DND-41 (cell line): ENCODE measurements at regions not wholly inside any gene's neighbourhood (a gene's known extent, or its start where the extent isn't known, plus 50 kb on each side); places are given as distances from the start of the nearest gene placed in this dataset.

Source experiments
- ATAC-seq: fragments of 200-7000 bp; cut with Tn5 transposase; 3 replicates; pipeline ENCODE4 v1.9.1; 2021; ENCODE audit warnings: low read depth; ENCODE audit not compliant: insufficient read depth
- DNase-seq: peaks from one replicate; pipeline ENCODE4 v3.0.0-alpha.2; 2020
- H2AFZ ChIP-seq: 2 replicates; pipeline ENCODE4 v1.6.0; 2012; ENCODE audit warnings: low read depth, low read length
- H3K27ac ChIP-seq: 2 replicates; pipeline ENCODE4 v1.5.1; 2012; ENCODE audit warnings: low read length, inconsistent platforms
- H3K27me3 ChIP-seq: fragments of 200-600 bp; sonication (generic); 2 replicates; pipeline ENCODE4 v1.6.0; 2012; ENCODE audit warnings: low read length, mild to moderate bottlenecking, inconsistent platforms; ENCODE audit not compliant: insufficient read depth, poor library complexity
- H3K36me3 ChIP-seq: 2 replicates; pipeline ENCODE4 v1.5.1; 2012; ENCODE audit warnings: low read length, inconsistent platforms; ENCODE audit not compliant: insufficient read depth
- H3K4me1 ChIP-seq: 2 replicates; pipeline ENCODE4 v1.5.1; 2012; ENCODE audit warnings: mild to moderate bottlenecking, low read length; ENCODE audit not compliant: insufficient read depth
- H3K4me2 ChIP-seq: 2 replicates; pipeline ENCODE4 v1.6.0; 2012; ENCODE audit warnings: mild to moderate bottlenecking, moderate library complexity, low read length, inconsistent platforms; ENCODE audit not compliant: insufficient read depth
- H3K4me3 ChIP-seq, 2 experiments: fragments of 200-600 bp in 1 of 2; shearing (Covaris generic) in 1 of 2; 2 replicates each; pipeline ENCODE4 v1.5.1; 2012 to 2016; ENCODE audit warnings: inconsistent platforms in 2 of 2, low read length in 2 of 2, mild to moderate bottlenecking in 2 of 2, low read depth in 1 of 2, moderate library complexity in 1 of 2
- H3K79me2 ChIP-seq: 2 replicates; pipeline ENCODE4 v1.6.0; 2012; ENCODE audit warnings: low read length, inconsistent platforms; ENCODE audit not compliant: insufficient read depth
- H3K9ac ChIP-seq: 2 replicates; pipeline ENCODE4 v1.6.0; 2012; ENCODE audit warnings: low read depth, mild to moderate bottlenecking, inconsistent platforms, low read length, moderate library complexity
- H3K9me3 ChIP-seq: 2 replicates; pipeline ENCODE4 v1.5.1; 2012; ENCODE audit warnings: low read length, moderate library complexity, mild to moderate bottlenecking, inconsistent platforms; ENCODE audit not compliant: insufficient read depth, severe bottlenecking
- H4K20me1 ChIP-seq: 2 replicates; pipeline ENCODE4 v1.6.0; 2012; ENCODE audit warnings: low read length; ENCODE audit not compliant: insufficient read depth
- EZH2 ChIP-seq: IDR thresholded peaks from 3 replicates; pipeline ENCODE4 v1.6.1; 2012; ENCODE audit warnings: borderline replicate concordance, low read depth, mild to moderate bottlenecking, moderate library complexity, low read length, inconsistent platforms; ENCODE audit not compliant: severe bottlenecking
- TF ChIP-seq, protein P1 (sequence below): IDR thresholded peaks from 2 replicates; pipeline ENCODE4 v1.5.1; 2012; ENCODE audit warnings: borderline replicate concordance, low read length, moderate library complexity, mild to moderate bottlenecking; ENCODE audit not compliant: poor library complexity, severe bottlenecking; ENCODE audit errors: extremely low read depth

DNA sequence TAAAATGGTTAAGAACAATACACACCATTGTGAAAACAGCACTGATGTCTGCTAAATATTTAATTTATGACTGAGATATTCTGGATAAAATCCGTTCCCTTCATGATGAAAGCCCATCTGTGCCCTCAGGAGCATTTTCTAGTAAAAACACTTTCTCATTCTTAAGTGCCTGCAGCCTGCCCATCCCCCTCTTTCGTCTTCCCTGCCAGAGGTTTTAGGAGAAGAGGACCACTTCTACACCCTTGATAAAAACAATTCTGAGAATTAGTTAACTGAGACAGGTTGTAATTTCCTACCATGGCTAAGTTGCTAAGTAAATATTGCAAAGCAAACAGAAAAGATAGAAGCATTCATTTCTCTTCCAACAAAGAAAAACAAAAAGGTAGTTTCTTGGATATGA, 272.6 kb downstream of the ATPSCKMT start:
- no peak for ATAC-seq
- Histone ChIP-seq H2AFZ (no peak overlapping the region), H3K36me3 (no peaks in the 10 kb centered on the region), H3K4me2 (no peak overlapping the region), H3K4me1 (no peaks in the 10 kb centered on the region), H3K27me3 (peaks cover 8% of the 10 kb centered on the region), H3K9me3 (no peaks in the 10 kb centered on the region), H4K20me1 (no peaks in the 10 kb centered on the region), H3K27ac (no peak overlapping the region), H3K9ac (no peak overlapping the region), H3K4me3 (no peak overlapping the region), H3K79me2 (no peaks in the 10 kb centered on the region)
- TF ChIP-seq, protein P1, sequence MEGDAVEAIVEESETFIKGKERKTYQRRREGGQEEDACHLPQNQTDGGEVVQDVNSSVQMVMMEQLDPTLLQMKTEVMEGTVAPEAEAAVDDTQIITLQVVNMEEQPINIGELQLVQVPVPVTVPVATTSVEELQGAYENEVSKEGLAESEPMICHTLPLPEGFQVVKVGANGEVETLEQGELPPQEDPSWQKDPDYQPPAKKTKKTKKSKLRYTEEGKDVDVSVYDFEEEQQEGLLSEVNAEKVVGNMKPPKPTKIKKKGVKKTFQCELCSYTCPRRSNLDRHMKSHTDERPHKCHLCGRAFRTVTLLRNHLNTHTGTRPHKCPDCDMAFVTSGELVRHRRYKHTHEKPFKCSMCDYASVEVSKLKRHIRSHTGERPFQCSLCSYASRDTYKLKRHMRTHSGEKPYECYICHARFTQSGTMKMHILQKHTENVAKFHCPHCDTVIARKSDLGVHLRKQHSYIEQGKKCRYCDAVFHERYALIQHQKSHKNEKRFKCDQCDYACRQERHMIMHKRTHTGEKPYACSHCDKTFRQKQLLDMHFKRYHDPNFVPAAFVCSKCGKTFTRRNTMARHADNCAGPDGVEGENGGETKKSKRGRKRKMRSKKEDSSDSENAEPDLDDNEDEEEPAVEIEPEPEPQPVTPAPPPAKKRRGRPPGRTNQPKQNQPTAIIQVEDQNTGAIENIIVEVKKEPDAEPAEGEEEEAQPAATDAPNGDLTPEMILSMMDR: no peak
- TF ChIP-seq EZH2: no peak
- no peak for DNase-seq

DNA sequence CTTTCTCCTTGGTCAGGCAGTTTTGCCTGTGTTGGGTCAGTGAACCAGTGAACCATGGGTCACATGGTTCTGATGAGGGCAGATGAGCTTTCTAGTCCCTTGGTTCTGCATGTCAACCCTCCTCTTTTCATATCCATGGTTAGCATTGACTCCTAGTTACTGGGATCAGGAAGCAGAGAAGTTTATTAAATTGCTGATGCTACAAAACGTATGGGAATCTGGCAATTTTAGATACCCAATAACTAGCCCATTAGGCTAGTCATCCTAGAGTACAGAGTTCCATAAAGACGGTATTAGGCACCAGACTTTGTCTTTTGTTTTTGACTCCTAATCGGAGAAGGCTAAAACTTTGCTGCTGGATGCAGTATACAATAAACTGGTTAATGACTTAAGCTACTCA, 273.1 kb downstream of the ATPSCKMT start:
- no peak for TF ChIP-seq EZH2
- TF ChIP-seq, protein P1: no peak

DNA sequence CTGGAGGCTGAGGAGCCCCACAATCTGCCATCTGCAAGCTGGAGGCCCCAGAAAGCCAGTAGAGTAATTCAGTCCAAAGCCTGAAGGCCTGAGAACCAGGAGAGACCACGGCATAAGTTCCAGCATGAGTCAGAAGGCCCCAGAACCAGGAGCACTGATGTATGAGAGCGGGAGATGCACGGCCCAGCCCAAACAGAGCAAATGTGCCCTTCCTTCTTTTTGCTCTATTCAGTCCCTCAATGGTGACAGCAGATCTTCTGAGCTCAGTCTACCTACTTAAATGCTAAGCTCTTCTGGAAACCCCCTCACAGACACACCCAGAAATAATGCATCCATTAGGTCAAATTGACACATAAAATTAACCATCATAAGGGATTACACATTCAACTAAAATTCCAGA, 277.6 kb downstream of the ATPSCKMT start:
- Histone ChIP-seq H3K79me2 (no peaks in the 10 kb centered on the region), H3K27me3 (peaks cover 3% of the 10 kb centered on the region), H3K4me1 (no peaks in the 10 kb centered on the region), H3K27ac (no peak overlapping the region), H3K4me2 (no peak overlapping the region), H3K9ac (no peak overlapping the region), H2AFZ (no peak overlapping the region), H3K4me3 (no peak overlapping the region), H4K20me1 (no peaks in the 10 kb centered on the region), H3K9me3 (no peaks in the 10 kb centered on the region), H3K36me3 (no peaks in the 10 kb centered on the region)
- TF ChIP-seq, protein P1: no peak
- TF ChIP-seq EZH2: no peak
- ATAC-seq (no peak), DNase-seq (no peak)

More for the DNA sequence above, 273.1 kb downstream of the ATPSCKMT start:
- Histone ChIP-seq H3K9me3 (no peaks in the 10 kb centered on the region), H3K4me2 (no peak overlapping the region), H3K79me2 (no peaks in the 10 kb centered on the region), H3K4me3 (no peak overlapping the region), H3K9ac (no peak overlapping the region), H2AFZ (no peak overlapping the region), H3K27me3 (peaks cover 8% of the 10 kb centered on the region), H3K27ac (no peak overlapping the region), H4K20me1 (no peaks in the 10 kb centered on the region), H3K4me1 (no peaks in the 10 kb centered on the region), H3K36me3 (no peaks in the 10 kb centered on the region)
- no peak for ATAC-seq
- no peak for DNase-seq

DNA sequence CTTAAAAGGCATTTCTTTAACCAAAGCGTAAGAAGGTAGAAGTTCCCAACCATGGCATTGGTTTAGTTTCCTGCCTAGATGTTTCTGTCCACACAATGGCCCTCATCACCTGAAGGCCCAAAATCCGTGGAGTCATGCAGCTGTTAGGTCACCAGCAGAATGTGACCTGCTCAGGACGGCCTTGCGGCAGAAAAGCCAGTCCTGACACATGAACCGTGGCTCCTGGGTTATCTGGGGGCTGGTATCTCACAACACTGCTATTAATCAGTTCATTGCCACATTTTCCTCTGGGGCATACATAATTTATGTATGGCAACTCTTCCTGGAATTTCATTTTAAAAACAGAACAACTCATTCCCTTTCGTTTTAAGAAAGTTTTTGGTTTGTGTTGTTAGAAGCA, 278.4 kb downstream of the ATPSCKMT start:
- no peaks in the 10 kb centered on the region for H4K20me1 ChIP-seq
- no peaks in the 10 kb centered on the region for H3K79me2 ChIP-seq
- H3K36me3 ChIP-seq: no peaks in the 10 kb centered on the region
- no peak overlapping the region for H2AFZ ChIP-seq
- H3K9ac ChIP-seq: no peak overlapping the region
- H3K27ac ChIP-seq: no peak overlapping the region
- ATAC-seq: no peak
- no peaks in the 10 kb centered on the region for H3K4me1 ChIP-seq
- no peak for DNase-seq
- H3K4me3 ChIP-seq: no peak overlapping the region
- no peak overlapping the region for H3K4me2 ChIP-seq
- H3K27me3 ChIP-seq: peaks cover 1% of the 10 kb centered on the region
- H3K9me3 ChIP-seq: no peaks in the 10 kb centered on the region
- TF ChIP-seq EZH2: no peak
- TF ChIP-seq, protein P1: no peak
